MM.1S (cell line): ENCODE measurements at regions not wholly inside any gene's neighbourhood (a gene's known extent, or its start where the extent isn't known, plus 50 kb on each side); places are given as distances from the start of the nearest gene placed in this dataset.

ENCODE experiments used
- DNase-seq: peaks from one replicate; pipeline ENCODE4 v3.0.0-alpha.2; 2015
- H2AFZ ChIP-seq: fragments of 300-600 bp; sonication (generic); 2 replicates; pipeline ENCODE4 v1.6.0; 2016; ENCODE audit warnings: antibody characterized with exemption, low read length
- H3F3A ChIP-seq: fragments of 300-600 bp; sonication (generic); 2 replicates; pipeline ENCODE4 v1.6.1; 2016; ENCODE audit warnings: mild to moderate bottlenecking, antibody characterized with exemption, low read length, moderate library complexity, mixed read lengths; ENCODE audit not compliant: insufficient read depth
- H3K27ac ChIP-seq: fragments of 300-600 bp; sonication (generic); 2 replicates; pipeline ENCODE4 v1.5.1; 2016; ENCODE audit warnings: mild to moderate bottlenecking, low read length
- H3K27me3 ChIP-seq: fragments of 300-600 bp; sonication (generic); replicated peaks from 2 replicates; pipeline ENCODE4 v1.6.0; 2016; ENCODE audit warnings: low read length; ENCODE audit not compliant: insufficient read depth
- H3K36me3 ChIP-seq: fragments of 300-600 bp; sonication (generic); replicated peaks from 2 replicates; pipeline ENCODE4 v1.6.1; 2016; ENCODE audit warnings: mild to moderate bottlenecking, low read length, mixed read lengths; ENCODE audit not compliant: insufficient read depth
- H3K4me1 ChIP-seq: fragments of 300-600 bp; sonication (generic); 2 replicates; pipeline ENCODE4 v1.6.1; 2016; ENCODE audit warnings: low read length, mixed read lengths
- H3K4me2 ChIP-seq: fragments of 300-600 bp; sonication (generic); 2 replicates; pipeline ENCODE4 v1.6.0; 2016; ENCODE audit warnings: low read depth, low read length
- H3K4me3 ChIP-seq: fragments of 300-600 bp; sonication (generic); 2 replicates; pipeline ENCODE4 v1.5.1; 2016; ENCODE audit warnings: low read length, mixed read lengths
- H3K79me2 ChIP-seq: fragments of 300-600 bp; sonication (generic); 2 replicates; pipeline ENCODE4 v1.6.1; 2016; ENCODE audit warnings: mixed run types, low read length, mixed read lengths
- H3K9ac ChIP-seq: fragments of 300-600 bp; sonication (generic); 2 replicates; pipeline ENCODE4 v1.6.1; 2016; ENCODE audit warnings: low read length, mixed read lengths
- H3K9me2 ChIP-seq: fragments of 300-600 bp; sonication (generic); replicated peaks from 2 replicates; pipeline ENCODE4 v1.6.1; 2016; ENCODE audit warnings: mild to moderate bottlenecking, low read length, mixed read lengths; ENCODE audit not compliant: insufficient read depth
- H3K9me3 ChIP-seq: fragments of 300-600 bp; sonication (generic); replicated peaks from 2 replicates; pipeline ENCODE4 v1.6.1; 2016; ENCODE audit warnings: mild to moderate bottlenecking, low read length, mixed read lengths; ENCODE audit not compliant: insufficient read depth
- H4K20me1 ChIP-seq: fragments of 300-600 bp; sonication (generic); 2 replicates; pipeline ENCODE4 v1.6.1; 2016; ENCODE audit warnings: mild to moderate bottlenecking, low read length, moderate library complexity, mixed read lengths; ENCODE audit not compliant: insufficient read depth
- EZH2 ChIP-seq: fragments of 300-600 bp; sonication (generic); optimal IDR thresholded peaks from 2 replicates; pipeline ENCODE3; 2017; ENCODE audit warnings: low read depth, mild to moderate bottlenecking, antibody characterized with exemption, low read length, mixed read lengths
- EZH2phosphoT487 ChIP-seq: fragments of 300-600 bp; sonication (generic); IDR thresholded peaks from 2 replicates; pipeline ENCODE4 v1.6.1; 2018; ENCODE audit warnings: antibody characterized with exemption, low read length
- TF ChIP-seq, protein P1 (sequence below): fragments of 300-600 bp; sonication (generic); IDR thresholded peaks from 2 replicates; pipeline ENCODE4 v1.5.1; 2016; ENCODE audit warnings: antibody characterized with exemption, low read length, mixed read lengths

DNA sequence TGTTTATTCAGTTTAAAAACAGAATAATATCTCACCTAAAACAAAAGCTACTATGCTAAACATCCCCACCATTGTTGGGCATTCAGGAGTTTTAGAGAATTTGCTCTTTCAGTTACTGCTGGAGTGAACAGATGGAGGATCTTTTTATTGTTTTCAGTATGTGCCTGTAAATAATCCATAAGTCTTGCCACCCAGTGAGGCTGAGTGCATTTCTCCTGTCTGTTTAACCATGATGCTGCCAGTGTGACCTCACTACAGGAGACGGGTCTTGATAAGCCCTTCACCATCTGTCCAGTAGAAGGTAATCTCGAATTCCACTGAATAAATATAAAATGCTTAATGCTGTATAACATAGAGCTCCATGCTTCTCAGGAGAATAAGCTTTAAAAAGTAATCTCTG, 430.9 kb downstream of the POM121L12 start:
- Histone ChIP-seq H3K4me2 (no peak overlapping the region), H3K4me1 (no peaks in the 10 kb centered on the region), H4K20me1 (no peaks in the 10 kb centered on the region), H3K9me2 (no peaks in the 10 kb centered on the region), H3F3A (no peaks in the 10 kb centered on the region), H3K36me3 (no peaks in the 10 kb centered on the region), H3K9ac (no peak overlapping the region), H3K4me3 (no peak overlapping the region), H3K27ac (no peak overlapping the region), H3K9me3 (no peaks in the 10 kb centered on the region), H2AFZ (no peak overlapping the region), H3K27me3 (no peaks in the 10 kb centered on the region), H3K79me2 (no peaks in the 10 kb centered on the region)
- no peak for DNase-seq
- TF ChIP-seq EZH2phosphoT487 = no peak
- TF ChIP-seq, protein P1, sequence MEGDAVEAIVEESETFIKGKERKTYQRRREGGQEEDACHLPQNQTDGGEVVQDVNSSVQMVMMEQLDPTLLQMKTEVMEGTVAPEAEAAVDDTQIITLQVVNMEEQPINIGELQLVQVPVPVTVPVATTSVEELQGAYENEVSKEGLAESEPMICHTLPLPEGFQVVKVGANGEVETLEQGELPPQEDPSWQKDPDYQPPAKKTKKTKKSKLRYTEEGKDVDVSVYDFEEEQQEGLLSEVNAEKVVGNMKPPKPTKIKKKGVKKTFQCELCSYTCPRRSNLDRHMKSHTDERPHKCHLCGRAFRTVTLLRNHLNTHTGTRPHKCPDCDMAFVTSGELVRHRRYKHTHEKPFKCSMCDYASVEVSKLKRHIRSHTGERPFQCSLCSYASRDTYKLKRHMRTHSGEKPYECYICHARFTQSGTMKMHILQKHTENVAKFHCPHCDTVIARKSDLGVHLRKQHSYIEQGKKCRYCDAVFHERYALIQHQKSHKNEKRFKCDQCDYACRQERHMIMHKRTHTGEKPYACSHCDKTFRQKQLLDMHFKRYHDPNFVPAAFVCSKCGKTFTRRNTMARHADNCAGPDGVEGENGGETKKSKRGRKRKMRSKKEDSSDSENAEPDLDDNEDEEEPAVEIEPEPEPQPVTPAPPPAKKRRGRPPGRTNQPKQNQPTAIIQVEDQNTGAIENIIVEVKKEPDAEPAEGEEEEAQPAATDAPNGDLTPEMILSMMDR = no peak
- TF ChIP-seq EZH2 = no peak

DNA sequence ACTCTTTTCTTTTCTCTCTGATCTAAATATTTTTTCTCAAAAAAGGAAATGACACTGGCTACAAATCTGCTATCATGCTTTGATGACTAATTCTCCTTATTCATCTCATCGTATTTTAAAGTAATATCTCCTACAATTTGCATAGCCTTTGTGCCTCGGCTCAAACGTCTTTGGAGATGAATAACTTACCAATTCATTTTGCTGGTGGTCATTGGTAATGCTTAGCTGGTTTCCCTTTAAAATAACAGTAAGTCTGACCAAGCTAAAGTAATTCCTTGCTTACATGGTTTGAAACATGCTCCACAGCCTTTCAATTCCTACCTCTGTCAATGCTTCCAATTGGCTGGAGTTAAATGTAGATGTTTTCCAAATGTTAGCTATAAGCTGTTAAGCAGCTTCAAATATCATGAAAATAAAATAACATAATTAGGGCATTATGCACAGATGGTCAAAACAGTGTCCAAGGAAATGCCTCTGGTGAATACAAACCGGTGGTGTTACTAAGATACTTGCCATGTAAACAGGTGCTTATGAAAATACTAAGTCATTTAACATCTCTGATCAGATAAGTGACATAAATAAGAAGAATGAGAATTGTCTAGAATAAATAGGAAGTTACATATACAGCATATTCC, 435.0 kb downstream of the POM121L12 start:
- Histone ChIP-seq H3K9me3 (no peaks in the 10 kb centered on the region), H4K20me1 (no peaks in the 10 kb centered on the region), H3K9ac (no peak overlapping the region), H3K79me2 (no peaks in the 10 kb centered on the region), H2AFZ (no peak overlapping the region), H3K4me2 (no peak overlapping the region), H3K9me2 (no peaks in the 10 kb centered on the region), H3K27ac (no peak overlapping the region), H3K4me3 (no peak overlapping the region), H3K27me3 (no peaks in the 10 kb centered on the region), H3K36me3 (no peaks in the 10 kb centered on the region), H3F3A (no peaks in the 10 kb centered on the region), H3K4me1 (no peaks in the 10 kb centered on the region)
- DNase-seq = no peak
- TF ChIP-seq EZH2phosphoT487 (no peak), EZH2 (no peak)
- TF ChIP-seq, protein P1 = no peak

DNA sequence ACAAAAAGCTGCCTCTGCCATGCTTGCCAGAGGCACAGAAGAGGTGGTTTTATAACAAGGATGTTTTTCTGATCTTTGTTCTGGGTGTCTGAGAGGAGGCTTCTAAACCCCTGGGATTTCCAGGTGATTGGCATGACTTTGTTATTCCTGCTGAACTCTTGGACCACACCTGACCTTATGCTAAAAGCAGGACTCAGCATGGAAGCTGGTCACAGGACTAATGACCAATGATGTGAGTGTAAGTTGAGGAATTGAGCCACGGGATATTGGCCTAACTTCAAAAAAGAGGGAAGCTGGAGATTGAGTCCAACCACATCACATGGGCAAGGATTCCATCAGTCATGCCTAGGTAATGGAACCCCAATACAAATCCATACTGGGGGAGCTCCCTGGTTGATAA, 437.9 kb downstream of the POM121L12 start:
- H3K79me2 ChIP-seq = no peaks in the 10 kb centered on the region

DNA sequence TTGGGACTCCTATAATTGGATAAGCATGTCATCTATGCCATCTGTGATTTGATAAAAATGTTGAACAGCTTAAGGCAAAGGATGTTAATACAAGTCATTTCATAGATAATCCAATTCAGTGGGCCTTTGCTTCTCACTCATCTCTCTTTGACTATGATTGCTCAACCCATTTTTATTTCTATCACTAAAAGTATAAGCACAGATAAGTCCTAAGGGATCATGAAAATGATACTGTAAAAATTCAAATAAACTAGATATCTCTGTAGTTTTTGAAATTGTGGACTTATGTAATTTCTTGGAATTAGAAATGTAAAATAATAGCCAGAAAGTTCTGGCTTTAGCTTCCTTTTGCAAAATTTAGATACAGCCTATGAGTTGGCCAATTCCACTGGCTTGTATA, 440.3 kb downstream of the POM121L12 start:
- Histone ChIP-seq H3K27ac (no peak overlapping the region), H3K9me2 (no peaks in the 10 kb centered on the region), H3K79me2 (no peaks in the 10 kb centered on the region), H3K4me2 (no peak overlapping the region), H4K20me1 (no peaks in the 10 kb centered on the region), H3K36me3 (no peaks in the 10 kb centered on the region), H3F3A (no peaks in the 10 kb centered on the region), H3K27me3 (no peaks in the 10 kb centered on the region), H3K9me3 (no peaks in the 10 kb centered on the region), H3K9ac (no peak overlapping the region), H2AFZ (no peak overlapping the region), H3K4me1 (no peaks in the 10 kb centered on the region), H3K4me3 (no peak overlapping the region)
- DNase-seq = no peak
- TF ChIP-seq, protein P1 = no peak
- no peak for TF ChIP-seq EZH2phosphoT487
- no peak for TF ChIP-seq EZH2

More for the DNA sequence above, 437.9 kb downstream of the POM121L12 start:
- Histone ChIP-seq H3K9me3 (no peaks in the 10 kb centered on the region), H3K4me3 (no peak overlapping the region), H3K36me3 (no peaks in the 10 kb centered on the region), H3K27ac (no peak overlapping the region), H3F3A (no peaks in the 10 kb centered on the region), H3K4me1 (no peaks in the 10 kb centered on the region), H2AFZ (no peak overlapping the region), H3K9me2 (no peaks in the 10 kb centered on the region), H3K4me2 (no peak overlapping the region), H4K20me1 (no peaks in the 10 kb centered on the region), H3K9ac (no peak overlapping the region), H3K27me3 (no peaks in the 10 kb centered on the region)
- TF ChIP-seq EZH2 = no peak
- no peak for DNase-seq
